ENCODE measurements at regions not wholly inside any gene's neighbourhood (a gene's known extent, or its start where the extent isn't known, plus 50 kb on each side); places are given as distances from the start of the nearest gene placed in this dataset.

- TF ChIP-seq CTCF (IDR thresholded peaks at IDR 0.05) (no peak), ZFX (IDR thresholded peaks at IDR 0.05; ENCODE audit: borderline replicate concordance) (no peak)
Observed at GRCh38 chr5:38775218-38775840, 70.5 kb upstream of the OSMR start.
